Endothelial cell of umbilical vein (primary cell): ENCODE measurements at regions not wholly inside any gene's neighbourhood (a gene's known extent, or its start where the extent isn't known, plus 50 kb on each side); places are given as distances from the start of the nearest gene placed in this dataset.

Experiments used
- BruUV-seq: library from RNA; stranded (reverse); fragments of 400-500 nt; replicated peaks from 2 replicates; lab custom pipeline; 2021; lab: Mats Ljungman, UMichigan
- CTCF ChIA-PET: fragments of 300-600, 350-600 bp; sonication (Branson Sonifier 250); formaldehyde crosslinking; loops from one replicate; lab custom pipeline; 2021; ENCODE audit warnings: antibody characterized with exemption, inconsistent platforms; lab: Charles Lee
- POLR2A ChIA-PET: fragments of 300-600, 350-600 bp; sonication (Branson Sonifier 250); formaldehyde crosslinking; loops from one replicate; lab custom pipeline; 2021; ENCODE audit warnings: antibody characterized with exemption, inconsistent platforms; lab: Charles Lee
- DNase-seq: peaks from one replicate; pipeline ENCODE4 v3.0.0-alpha.2; 2011; ENCODE audit warnings: low read depth, low spot score
- FAIRE-seq: peaks from 2 replicates; lab custom pipeline; 2011; peaks lifted over from hg19 to GRCh38; lab: Jason Lieb, UNC
- H2AFZ ChIP-seq: 2 replicates; pipeline ENCODE4 v1.6.0; 2012; ENCODE audit warnings: low read depth, low read length, control low read depth, inconsistent platforms
- H3K27ac ChIP-seq: 2 replicates; pipeline ENCODE4 v1.5.1; 2011; ENCODE audit warnings: low read depth, mild to moderate bottlenecking, control low read depth, low read length, moderate library complexity; ENCODE audit not compliant: insufficient read depth
- H3K27me3 ChIP-seq, 2 experiments: 2 replicates each; pipeline versions ENCODE4 v1.6.0 to v1.6.1; 2011; ENCODE audit warnings: low read length in 2 of 2, mixed read lengths in 1 of 2; ENCODE audit not compliant: control insufficient read depth in 2 of 2, insufficient read depth in 2 of 2
- H3K36me3 ChIP-seq, 2 experiments: 2 replicates in 1 of 2; 3 replicates in 1 of 2; pipeline ENCODE4 v1.5.1; 2011; ENCODE audit warnings: low read length in 2 of 2, mild to moderate bottlenecking in 1 of 2, moderate library complexity in 1 of 2; ENCODE audit not compliant: control insufficient read depth in 2 of 2, insufficient read depth in 2 of 2; ENCODE audit errors: extremely low read depth in 1 of 2
- H3K4me1 ChIP-seq: 3 replicates; pipeline ENCODE4 v1.5.1; 2011; ENCODE audit warnings: mild to moderate bottlenecking, low read length; ENCODE audit not compliant: control insufficient read depth, insufficient read depth; ENCODE audit errors: extremely low read depth
- H3K4me2 ChIP-seq: 2 replicates; pipeline ENCODE4 v1.6.1; 2011; ENCODE audit warnings: low read length, control low read depth, mixed read lengths; ENCODE audit not compliant: insufficient read depth
- H3K4me3 ChIP-seq, 3 experiments: fragments of 200-600 bp in 1 of 3; sonication (generic), shearing (Covaris generic) in 1 of 3; replicated peaks in 1 of 3; 2 replicates each; pipeline ENCODE4 v1.5.1; 2011 to 2016; ENCODE audit warnings: control low read depth in 3 of 3, low read length in 3 of 3, mild to moderate bottlenecking in 2 of 3, inconsistent platforms in 1 of 3, low read depth in 1 of 3, moderate library complexity in 1 of 3; ENCODE audit not compliant: insufficient read depth in 1 of 3
- H3K79me2 ChIP-seq: 2 replicates; pipeline ENCODE4 v1.6.0; 2012; ENCODE audit warnings: low read length, inconsistent platforms; ENCODE audit not compliant: control insufficient read depth, insufficient read depth
- H3K9ac ChIP-seq: replicated peaks from 2 replicates; pipeline ENCODE3; 2011; ENCODE audit warnings: low read length, control low read depth; ENCODE audit not compliant: insufficient read depth; ENCODE audit errors: extremely low read depth
- H3K9me1 ChIP-seq: replicated peaks from 3 replicates; pipeline ENCODE4 v1.6.0; 2011; ENCODE audit warnings: mild to moderate bottlenecking, low read length; ENCODE audit not compliant: control insufficient read depth, insufficient read depth; ENCODE audit errors: extremely low read depth
- H3K9me3 ChIP-seq: replicated peaks from 2 replicates; pipeline ENCODE4 v1.5.1; 2012; ENCODE audit warnings: low read length, inconsistent platforms; ENCODE audit not compliant: control insufficient read depth, insufficient read depth
- H4K20me1 ChIP-seq: replicated peaks from 2 replicates; pipeline ENCODE3; 2011; ENCODE audit warnings: mild to moderate bottlenecking, low read length; ENCODE audit not compliant: control insufficient read depth, insufficient read depth; ENCODE audit errors: extremely low read depth
- EZH2 ChIP-seq: IDR thresholded peaks from 2 replicates; pipeline ENCODE4 v1.6.1; 2012; ENCODE audit warnings: borderline replicate concordance, low read depth, mild to moderate bottlenecking, moderate library complexity, low read length, inconsistent platforms; ENCODE audit not compliant: severe bottlenecking
- FOS ChIP-seq: IDR thresholded peaks from 2 replicates; pipeline ENCODE4 v1.6.1; 2011; ENCODE audit warnings: mild to moderate bottlenecking, low read length, moderate library complexity, borderline replicate concordance; ENCODE audit not compliant: insufficient read depth
- GATA2 ChIP-seq: IDR thresholded peaks from 2 replicates; pipeline ENCODE4 v1.7.0; 2011; ENCODE audit warnings: low read depth, mild to moderate bottlenecking, moderate library complexity, mixed read lengths, low read length; ENCODE audit not compliant: insufficient read length, insufficient read depth
- JUN ChIP-seq: IDR thresholded peaks from 2 replicates; pipeline ENCODE4 v1.6.1; 2011; ENCODE audit warnings: borderline replicate concordance, low read depth; ENCODE audit not compliant: insufficient read length, insufficient read depth
- MAX ChIP-seq: IDR thresholded peaks from 2 replicates; pipeline ENCODE4 v1.6.1; 2011; ENCODE audit not compliant: insufficient read depth, insufficient read length
- MYC ChIP-seq: IDR thresholded peaks from one replicate; pipeline ENCODE4 v1.6.1; 2011; ENCODE audit warnings: mild to moderate bottlenecking, low read depth, low read length
- POLR2A ChIP-seq: IDR thresholded peaks from 2 replicates; pipeline ENCODE4 v1.6.1; 2012; ENCODE audit warnings: low read depth, mild to moderate bottlenecking, control low read depth, low read length
- POLR2AphosphoS5 ChIP-seq: IDR thresholded peaks from 2 replicates; pipeline ENCODE4 v1.6.1; 2012; ENCODE audit warnings: low read depth, mild to moderate bottlenecking, control low read depth, low read length, moderate library complexity; ENCODE audit not compliant: insufficient read depth
- dilution Hi-C: fragments of 300-500 bp; cut with MboI; formaldehyde crosslinking; loops from one replicate; pipeline ENCODE4 v1.15.0; 2019; ENCODE audit warnings: low sequenced_read_pairs; ENCODE audit not compliant: extremely low pct_ligation_motif_present
- intact Hi-C: fragments of 100-400 bp; cut with micrococcal nuclease; formaldehyde crosslinking; loops from one replicate; pipeline ENCODE4 v1.10.0; 2022
- TF ChIP-seq, protein P1 (sequence below), 2 donors: IDR thresholded peaks; 1 replicate in 1 of 2; 2 replicates in 1 of 2; pipeline ENCODE4 v1.5.1; 2011; ENCODE audit warnings: low read length in 2 of 2, mild to moderate bottlenecking in 2 of 2, moderate library complexity in 2 of 2, control low read depth in 1 of 2, inconsistent platforms in 1 of 2, low read depth in 1 of 2; ENCODE audit not compliant: insufficient read depth in 1 of 2; ENCODE audit errors: extremely low read depth in 1 of 2

GRCh38 chr5:51890435-51891116, 507.3 kb downstream of the ISL1 start:
- no TSS peak for BruUV-seq
- Histone ChIP-seq H3K79me2 (no peaks in the 10 kb centered on the region), H3K4me1 (no peaks in the 10 kb centered on the region), H3K9me3 (no peaks in the 10 kb centered on the region), H4K20me1 (no peaks in the 10 kb centered on the region), H3K9ac (no peak overlapping the region), H3K36me3 (no peaks in the 10 kb centered on the region), H3K27me3 (no peaks in the 10 kb centered on the region), H3K4me2 (no peak overlapping the region), H3K9me1 (no peaks in the 10 kb centered on the region), H2AFZ (no peak overlapping the region), H3K27ac (no peak overlapping the region), H3K4me3 (no peak overlapping the region)
- intact Hi-C loops (no loop called here), dilution Hi-C loops (no loop called here)
- POLR2A ChIA-PET = no interaction called here
- TF ChIP-seq FOS (no peak), JUN (no peak), POLR2AphosphoS5 (no peak), EZH2 (no peak), GATA2 (no peak), POLR2A (no peak), MAX (no peak), MYC (no peak)
- TF ChIP-seq, protein P1, sequence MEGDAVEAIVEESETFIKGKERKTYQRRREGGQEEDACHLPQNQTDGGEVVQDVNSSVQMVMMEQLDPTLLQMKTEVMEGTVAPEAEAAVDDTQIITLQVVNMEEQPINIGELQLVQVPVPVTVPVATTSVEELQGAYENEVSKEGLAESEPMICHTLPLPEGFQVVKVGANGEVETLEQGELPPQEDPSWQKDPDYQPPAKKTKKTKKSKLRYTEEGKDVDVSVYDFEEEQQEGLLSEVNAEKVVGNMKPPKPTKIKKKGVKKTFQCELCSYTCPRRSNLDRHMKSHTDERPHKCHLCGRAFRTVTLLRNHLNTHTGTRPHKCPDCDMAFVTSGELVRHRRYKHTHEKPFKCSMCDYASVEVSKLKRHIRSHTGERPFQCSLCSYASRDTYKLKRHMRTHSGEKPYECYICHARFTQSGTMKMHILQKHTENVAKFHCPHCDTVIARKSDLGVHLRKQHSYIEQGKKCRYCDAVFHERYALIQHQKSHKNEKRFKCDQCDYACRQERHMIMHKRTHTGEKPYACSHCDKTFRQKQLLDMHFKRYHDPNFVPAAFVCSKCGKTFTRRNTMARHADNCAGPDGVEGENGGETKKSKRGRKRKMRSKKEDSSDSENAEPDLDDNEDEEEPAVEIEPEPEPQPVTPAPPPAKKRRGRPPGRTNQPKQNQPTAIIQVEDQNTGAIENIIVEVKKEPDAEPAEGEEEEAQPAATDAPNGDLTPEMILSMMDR (IDR thresholded peaks at IDR 0.05; ENCODE audit: extremely low read depth in 1 of 2, insufficient read depth in 1 of 2, low read depth in 1 of 2, low read length in 2 of 2) = no peak
- FAIRE-seq (no peak), DNase-seq (no peak)
- CTCF ChIA-PET = no interaction called here
